Fibroblast of skin of back (primary cell): ENCODE measurements at regions not wholly inside any gene's neighbourhood (a gene's known extent, or its start where the extent isn't known, plus 50 kb on each side); places are given as distances from the start of the nearest gene placed in this dataset.

Source experiments
- DNase-seq: peaks from one replicate; pipeline ENCODE4 v3.0.0-alpha.2; 2013

DNA sequence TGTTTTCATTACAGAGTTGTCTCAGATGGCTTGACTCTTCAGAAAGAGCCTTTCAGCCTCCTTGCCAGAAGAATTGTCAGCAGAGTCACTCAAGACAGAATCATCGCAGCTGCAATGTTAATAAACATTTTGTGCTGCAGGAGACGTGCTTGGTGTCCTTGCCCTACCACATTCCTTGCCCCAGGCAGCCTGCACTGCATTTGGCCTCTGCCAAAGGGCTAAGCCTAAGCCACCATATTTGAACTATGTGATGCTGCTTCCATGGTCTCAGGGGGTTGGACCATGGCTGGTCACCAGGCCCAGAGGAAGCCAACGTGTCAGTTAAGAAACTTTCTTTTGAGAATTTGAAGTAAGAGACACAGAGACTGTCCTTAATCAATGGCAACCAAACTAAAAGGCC, 145.4 kb downstream of the ACTL7B start:
- DNase-seq = no peak

DNA sequence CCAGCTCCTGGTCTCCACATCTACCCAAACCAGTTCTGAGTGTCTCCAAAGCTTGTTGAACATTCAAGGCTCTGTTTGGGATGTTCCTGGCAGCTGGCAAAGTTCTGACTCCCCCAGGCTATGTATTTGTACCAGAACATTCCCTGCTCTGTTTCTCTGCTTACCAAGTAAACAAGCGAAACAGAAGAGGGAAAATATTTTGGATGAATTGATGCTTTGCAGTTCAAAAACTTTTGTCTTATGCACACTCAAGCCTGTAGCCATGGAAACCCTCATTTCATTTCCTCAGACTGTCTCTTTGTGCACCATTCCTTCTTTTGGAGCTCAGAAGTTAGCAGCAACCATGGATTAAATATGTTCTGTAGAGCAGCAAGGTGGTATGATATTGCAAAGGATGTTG, 145.8 kb downstream of the ACTL7B start:
- no peak for DNase-seq

DNA sequence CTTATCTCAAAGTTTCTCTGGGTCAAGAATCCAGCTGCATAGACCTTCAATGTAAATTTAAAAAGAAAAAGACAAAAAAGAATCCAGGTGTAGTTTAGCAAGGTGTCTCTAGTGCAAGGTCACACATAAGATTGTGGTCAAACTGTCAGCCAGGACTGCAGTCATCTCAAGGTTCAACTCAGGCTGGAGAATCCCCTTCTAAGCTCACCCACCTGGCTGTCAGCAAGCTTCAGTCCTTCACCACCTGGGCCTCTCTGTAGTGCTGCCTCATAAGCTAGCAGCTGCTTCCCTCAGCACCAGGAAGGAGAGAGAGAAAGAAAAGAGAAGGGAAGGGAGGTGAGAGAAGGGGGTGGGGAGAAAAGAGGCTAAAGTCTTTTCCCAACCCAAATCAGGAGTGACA, 146.7 kb downstream of the ACTL7B start:
- DNase-seq = no peak

DNA sequence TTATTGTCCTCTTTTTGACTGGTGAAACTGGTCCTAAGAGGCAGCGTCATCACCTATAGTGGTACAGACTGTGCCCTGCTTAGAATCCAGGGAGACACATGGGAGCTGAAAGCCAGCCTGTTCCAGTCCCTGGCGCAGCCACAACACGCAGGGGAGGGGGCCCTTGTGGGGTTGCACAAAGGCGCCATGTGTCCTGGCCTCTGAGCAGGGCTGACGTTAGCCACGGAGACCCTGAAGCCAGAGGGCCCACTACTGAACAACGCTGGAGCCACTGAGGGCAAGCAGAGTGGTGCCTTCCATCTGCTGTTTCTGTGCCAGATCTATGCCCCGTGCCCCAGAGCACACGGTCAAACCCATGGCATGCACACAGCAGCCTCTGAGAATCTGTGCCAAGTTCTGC, 147.3 kb downstream of the ACTL7B start:
- no peak for DNase-seq

DNA sequence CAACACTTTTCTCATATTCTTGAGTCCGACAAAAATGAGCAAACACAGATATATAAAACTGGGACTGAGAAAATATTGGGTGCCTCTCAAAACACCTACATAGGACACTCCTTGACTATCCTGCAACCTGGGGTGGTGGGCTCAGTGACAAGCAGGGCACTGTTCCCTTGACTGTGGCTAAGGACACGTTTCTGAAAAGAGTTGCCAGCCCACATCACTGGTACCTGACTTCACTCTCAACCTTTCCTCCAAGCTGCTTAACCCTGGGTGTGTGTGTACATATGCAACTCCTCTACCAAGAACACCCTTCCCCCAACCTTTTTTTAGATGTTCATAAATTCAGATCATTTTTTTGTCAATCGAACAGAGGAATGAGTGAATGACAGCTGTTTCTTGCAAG, 148.7 kb downstream of the ACTL7B start:
- no peak for DNase-seq

DNA sequence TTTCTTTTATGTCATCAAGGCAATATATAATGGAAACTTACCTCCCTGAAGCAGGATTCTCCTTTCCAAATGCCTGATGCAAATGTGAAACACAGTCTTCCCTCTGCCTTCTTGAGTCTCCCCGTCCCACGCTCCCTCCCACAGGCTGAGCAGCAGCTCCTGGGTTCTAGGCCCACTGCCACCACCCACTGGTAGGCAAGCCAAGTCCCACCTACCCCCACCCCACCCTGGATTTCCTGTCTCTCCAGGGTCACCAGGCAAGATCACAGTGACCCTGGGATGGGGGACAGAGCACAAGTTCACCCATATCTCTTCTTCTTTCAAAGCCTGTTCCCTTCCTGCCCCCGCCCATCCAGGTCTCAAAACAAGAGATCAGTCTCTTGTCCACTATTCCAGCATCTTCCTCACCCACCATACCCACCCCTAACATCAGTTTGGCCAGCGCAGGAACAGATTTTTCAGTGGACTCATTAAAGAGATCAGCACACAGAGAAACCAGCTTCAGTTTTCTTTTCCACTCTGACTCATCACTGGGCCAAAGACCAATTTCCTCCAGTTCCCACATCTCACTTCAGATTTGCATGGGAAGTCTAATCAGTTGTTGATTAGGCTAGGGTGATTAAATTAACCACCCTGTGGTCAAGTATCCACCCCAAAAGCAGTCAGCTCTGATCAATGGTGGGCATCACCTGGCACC, 151.5 kb downstream of the ACTL7B start:
- peak; percentile 54 for DNase-seq

DNA sequence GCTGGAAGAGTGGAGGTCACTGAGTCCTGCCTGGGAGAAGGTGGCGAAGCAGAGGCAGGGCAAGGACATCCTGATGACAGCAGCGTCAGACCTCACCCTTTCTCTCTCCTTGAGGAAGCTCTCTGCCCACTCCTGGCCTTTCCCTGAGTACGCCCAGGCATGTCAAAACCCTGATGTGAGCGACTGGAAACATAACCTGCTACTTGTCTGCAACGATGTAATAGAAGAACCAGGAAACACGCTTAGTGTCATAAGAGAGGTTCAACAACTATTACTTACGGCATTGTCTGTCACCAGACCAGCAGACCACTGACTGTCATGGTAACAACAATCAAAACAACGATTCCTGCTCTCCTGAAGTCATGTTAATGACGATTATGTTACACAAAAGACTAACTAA, 152.4 kb downstream of the ACTL7B start:
- DNase-seq = no peak

DNA sequence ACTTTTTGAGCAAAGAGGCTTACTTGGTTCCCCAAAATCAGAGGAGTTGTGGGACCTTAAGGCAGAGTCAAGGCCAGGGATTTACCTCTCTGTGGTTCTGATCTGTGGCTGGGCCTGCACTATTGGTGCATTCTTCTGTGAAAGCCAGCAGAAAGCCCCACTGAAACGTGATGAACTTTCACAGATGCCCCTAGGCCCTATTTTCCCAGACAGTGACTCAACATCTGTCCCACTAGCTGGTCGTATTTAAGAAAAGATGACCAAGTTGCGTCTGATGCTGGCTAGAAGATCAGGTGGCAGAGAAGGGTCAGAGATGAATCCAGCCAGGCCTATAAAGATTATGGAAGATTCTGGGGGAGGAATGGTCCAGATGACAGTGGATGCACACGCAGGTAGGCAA, 153.1 kb downstream of the ACTL7B start:
- DNase-seq = no peak

DNA sequence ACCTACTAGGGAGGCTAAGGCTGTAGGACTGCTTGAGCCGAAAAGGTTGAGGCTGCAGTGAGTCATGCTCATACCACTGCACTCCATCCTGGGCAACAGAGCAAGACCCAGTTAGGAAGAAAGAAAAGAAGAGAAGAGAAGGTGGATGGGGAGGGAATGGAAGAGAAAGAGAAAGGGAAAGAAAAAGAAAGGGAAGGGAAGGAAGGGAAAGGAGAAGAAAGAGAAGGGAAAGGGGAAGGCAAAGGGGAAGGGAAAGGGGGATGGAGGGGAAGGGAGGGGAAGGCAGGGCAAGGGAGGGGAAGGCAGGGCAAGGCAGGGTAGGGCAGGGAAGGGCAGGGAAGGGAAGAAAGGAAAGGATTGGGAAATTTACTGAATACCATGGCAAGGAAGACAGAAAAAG, 157.0 kb downstream of the ACTL7B start:
- no peak for DNase-seq

DNA sequence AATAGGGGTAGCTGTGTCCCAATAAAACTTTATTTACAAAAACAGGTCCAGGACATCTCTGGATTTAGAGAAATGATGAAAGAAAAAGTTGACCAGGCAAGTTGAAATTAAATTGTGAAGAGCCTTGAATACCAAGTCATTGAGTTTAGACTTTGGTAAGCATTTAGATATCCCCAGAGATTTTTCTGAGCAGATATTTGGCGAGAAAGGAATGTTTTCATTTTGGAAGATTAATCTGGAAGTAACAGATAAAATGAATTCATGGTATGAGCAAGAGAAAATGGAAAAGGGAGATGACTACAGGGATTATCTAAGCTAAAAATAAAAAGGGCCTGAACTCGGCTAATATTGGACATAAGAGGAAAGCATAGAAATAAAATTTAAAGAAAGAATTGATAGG, 157.6 kb downstream of the ACTL7B start:
- peak; percentile 86 for DNase-seq

DNA sequence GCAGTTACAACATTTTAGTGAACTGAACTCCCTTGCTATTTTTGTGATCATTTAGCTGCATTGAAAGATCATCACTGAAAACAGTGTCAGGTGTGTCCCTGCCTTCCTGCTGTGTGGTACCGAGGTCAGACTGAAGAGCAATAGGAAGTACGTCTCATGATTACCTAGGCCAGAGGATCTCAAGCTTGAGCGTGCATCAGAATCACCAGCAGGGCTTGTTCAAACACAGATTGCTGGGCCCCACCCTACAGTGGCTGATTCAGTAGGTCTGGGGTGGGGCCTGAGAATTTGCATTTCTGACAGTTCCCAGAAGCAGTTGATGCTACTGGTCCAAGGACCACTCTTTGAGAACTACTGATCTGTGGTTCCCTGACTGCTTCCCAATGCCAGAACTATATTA, 159.6 kb downstream of the ACTL7B start:
- DNase-seq = no peak

DNA sequence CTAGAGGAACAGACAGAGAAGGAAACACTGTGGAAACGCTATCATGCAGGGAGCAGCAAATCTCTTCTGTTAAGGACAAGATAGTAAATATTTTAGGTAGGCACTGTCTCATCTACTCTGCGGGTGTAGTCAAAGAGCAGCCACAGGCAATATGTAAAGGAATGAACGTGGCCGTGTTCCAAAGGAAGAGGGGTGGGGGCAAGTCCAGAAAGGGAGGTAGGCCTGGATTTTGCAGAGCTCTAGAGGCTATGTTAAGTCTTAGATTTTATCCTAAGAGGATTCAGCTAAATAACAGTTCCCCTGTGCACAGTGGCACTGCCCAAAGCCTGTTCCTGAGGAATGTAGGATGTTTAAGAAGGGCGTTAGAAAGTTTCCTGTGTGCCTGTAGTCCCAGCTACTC, 161.6 kb downstream of the ACTL7B start:
- no peak for DNase-seq

DNA sequence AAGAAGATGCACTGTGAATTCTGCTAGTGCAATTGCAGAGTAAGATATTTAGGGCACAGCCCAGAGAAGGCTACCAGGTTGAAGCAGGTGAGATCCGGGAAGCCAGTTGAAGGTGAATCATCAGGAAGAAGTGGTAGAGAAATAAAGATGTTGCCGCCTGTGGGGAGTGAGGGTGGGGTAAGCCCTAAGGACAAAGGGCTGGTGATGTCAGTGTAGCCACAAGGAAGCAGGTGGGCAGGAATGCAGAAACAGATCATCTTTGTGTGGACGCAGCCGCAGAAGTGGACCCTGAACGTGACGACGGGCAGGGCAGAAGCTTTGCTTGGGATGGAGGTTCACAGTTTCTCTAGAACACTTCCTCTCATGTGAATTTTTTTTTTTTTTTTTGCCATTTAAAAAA, 164.2 kb downstream of the ACTL7B start:
- no peak for DNase-seq

DNA sequence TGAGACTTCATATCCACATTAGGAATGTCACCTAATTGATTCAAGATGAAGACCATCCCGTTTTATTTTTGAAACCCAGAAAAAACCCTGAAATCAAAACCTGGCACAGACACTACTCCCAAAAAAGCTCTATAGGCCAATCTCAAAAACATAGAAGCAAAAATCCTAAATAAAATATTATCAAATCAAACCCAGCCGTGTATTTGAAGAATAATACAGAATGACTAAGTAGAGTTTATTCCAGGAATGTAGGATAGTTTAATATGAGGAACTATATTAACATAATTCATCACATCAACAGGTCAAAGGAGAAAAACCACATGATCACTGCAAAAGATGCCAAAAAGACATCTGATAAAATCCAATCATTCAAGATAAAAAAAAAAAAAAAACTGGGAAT, 167.1 kb downstream of the ACTL7B start:
- DNase-seq = peak; percentile 34

DNA sequence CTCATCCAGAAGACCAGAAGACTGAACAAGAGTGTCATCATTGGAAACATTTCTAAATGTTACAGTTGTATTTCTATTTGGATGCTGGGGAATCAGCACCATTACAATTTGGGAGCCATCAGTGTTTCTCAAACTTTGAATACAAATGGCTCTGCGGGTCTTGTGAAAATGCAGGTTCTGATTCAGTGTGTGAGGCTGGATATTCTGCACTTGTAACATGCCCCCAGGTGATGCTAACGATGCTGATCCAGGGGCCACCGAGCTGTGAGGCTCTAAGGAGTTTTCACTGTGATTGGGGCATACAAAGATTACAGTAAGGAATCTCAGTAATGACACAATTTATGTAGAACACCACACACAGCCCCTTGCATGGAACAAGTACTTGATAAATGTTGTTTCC, 167.7 kb downstream of the ACTL7B start:
- DNase-seq = no peak

DNA sequence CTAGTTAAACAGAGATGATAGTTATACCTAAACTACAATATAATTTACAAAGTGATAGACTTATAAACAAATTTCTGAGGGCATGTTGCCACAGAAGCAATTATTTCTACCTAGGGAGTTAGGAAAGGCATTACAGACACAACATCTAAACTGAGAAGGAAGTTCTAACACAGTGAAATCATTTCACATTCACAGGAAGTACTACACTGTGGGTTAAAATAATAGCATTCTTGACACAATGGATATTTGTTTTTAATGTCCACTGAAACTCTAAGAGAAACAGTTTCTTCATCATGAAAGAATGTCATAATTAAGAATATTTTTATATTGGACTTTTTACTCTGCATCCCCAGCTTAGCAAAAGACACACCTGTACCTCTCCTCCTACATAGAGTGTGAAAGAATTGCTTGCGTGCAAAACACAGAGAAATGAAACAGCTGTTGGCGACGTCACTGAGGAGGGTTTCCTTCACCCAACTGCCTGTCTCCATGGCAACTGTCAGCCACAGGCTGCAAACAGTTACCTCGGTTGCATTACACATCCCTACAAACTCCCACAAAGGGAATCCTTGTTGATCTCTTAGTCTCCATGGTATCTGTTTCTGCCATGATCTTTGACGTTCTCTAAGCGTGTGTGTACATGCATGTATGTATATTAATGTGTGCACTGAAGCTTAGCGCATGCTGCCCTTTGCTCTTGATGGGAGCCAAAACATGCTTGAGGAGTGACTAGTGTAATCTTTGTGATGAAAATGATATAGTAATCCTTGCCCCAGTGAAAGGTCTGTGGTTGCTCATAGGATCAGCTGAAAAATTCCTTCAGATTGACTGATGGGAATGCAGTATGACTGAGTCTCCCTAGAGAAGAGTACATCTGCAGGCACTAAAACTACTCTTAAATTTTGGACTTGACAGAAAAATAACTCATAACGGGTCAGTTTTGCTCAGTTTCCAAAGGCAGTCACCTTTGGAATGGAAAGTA, 168.5 kb downstream of the ACTL7B start:
- peak; percentile 92 for DNase-seq

DNA sequence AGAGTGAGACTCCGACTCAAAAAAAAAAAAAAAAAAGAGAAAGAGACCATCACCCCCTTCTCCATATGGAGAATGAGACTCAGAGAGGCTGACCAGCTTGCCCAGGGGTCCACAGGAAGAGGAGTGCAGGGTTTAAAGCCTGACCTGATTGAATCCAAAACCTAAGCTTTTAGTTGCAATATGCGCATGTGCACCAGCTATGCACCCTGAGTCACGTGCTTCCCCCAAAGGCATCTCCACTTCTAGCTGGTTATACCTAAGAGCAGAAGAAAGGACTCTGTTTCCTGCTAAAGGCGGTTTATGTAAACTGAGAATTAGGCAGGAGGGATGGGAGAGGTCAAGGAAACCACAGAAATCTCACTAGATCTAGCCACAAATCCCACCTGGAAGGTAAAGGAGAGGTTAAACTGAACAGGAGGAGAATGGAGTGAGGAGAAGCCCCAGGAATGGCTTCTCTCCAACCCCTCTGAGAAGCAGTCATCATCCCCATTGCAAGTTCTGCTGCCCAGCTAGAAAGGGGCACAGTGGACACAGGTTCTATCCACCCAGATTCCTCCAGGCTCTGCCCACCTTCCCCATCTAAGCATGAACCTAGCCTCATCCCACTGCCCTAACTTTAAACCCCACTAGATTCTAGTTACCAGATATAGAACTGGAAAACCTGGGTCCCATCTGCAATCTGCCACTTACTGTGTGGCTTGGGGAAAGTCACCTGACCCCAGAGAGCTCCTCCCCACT, 171.3 kb downstream of the ACTL7B start:
- DNase-seq = no peak

DNA sequence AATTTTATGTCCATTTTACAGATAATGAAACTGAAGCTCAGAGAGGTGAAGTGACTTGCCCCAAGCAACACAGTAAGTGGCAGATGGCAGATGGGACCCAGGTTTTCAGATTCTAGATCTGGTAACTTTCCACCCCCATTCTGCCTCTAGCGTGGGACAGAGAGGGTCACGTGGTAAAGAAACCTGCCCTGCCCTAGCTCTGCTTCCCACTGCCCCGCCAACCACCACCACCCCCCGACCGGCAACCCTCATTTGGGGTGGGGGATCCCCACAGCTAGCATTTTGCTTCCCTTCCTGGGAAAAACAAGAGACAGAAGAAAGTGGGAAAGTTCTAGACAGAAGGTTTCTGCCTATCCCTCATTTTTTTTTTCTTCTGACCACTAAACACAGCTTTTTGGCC, 172.5 kb downstream of the ACTL7B start:
- DNase-seq = no peak

DNA sequence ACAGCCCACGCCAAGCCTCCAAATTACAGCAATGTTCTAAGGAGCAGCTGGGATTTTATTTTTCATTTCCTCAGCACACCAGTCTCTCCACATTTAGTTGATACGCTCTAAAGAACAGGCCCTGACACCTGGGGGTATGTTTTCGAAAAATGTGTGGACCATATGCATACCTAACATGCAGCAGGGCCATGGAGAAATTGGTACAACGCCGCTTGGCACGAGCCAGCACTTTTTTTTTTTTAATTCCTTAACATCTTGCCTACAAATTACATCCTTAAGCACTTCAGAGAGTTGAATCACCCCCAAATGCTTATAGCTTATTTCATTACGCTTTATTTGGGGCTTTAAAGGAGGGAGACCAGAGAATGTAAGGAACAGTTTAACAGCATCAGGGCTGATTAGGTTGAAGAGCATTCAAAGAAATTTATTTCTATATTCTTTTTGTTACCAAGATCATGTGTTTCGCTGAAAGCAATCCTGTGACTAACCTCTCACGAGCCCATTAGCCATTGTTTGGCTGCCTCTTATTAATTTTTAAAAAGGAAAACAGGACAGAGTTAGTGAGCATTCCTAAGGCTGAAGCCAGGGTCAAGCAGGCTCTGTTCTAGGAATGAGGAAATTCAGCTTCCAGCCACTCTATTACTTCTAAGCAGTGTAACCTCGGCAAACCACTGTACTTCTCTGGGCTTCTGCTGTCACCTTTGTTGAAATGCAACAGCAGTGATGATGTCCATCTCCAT, 173.8 kb downstream of the ACTL7B start:
- no peak for DNase-seq

DNA sequence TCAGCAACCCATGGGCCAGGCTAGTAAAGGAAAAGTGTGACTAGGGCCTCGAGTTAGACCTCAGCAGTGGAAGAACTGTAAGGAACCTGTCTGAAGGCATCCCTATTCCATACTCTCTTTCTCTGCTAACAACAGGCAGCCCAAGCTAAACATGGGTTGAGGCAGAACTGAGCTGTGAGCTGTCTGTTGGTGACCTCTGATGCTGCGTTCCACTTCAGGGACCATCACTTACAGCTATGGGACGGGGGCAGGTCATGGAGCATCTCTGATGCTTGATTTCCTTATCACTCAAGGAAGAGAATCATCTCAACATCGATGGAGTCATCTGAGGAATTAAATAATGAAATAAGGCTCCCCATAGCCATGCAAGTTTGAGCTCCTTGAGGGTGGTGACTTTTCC, 174.8 kb downstream of the ACTL7B start:
- no peak for DNase-seq

DNA sequence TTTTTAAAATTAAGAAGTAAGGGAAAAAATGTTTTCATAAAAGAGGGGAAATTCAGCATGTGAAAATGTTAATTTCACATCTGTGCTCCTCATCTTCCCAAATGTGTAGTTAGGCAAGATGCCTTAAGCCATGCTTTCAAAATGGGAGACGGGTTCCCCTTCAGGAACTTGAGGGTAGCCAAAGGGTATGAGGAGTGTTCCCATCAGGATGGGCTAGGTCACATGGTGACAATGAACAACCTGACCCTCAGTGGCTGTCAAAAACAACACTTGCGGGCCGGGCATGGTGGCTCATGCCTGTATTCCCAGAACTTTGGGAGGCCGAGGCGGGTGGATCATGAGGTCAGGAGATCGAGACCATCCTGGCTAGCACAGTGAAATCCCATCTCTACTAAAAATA, 178.0 kb downstream of the ACTL7B start:
- no peak for DNase-seq

DNA sequence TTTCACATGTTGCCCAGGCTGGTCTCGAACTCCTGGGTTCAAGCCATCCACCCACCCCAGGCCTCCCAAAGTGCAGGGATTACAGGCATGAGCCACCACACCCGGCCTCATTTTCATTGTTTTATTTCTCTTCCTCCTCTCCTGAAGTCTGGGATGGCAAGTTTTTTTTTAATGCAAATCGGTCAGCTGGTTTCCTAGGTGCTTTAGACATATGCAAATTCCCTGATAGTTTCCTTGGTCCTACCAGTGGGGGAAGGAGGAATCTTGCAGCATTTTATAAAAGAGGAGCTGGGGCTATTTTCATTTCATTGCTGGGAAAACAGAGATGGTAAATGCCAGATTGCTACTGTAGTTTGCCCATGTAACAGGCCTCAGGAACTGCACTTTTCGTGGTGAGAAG, 179.4 kb downstream of the ACTL7B start:
- DNase-seq = no peak

DNA sequence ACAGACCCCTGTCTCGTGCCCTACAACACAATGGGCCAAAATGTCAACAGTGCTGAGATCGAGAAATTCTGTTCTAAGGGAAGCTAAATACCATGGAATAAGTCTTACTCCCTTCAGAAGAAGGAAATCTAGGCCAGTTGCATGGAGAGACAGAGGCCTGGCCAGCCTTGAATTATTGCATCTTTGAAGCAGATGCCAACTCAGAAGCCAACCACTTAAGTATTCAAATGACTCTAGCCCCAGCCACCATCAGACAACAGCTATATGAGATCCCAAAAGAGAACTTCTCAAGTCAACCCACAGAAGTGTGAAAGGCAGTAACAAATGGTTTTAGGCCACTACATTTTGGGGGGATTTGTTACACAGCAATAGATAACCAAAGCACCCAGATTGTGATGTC, 180.1 kb downstream of the ACTL7B start:
- DNase-seq = no peak
